MM.1S (cell line): ENCODE measurements at regions not wholly inside any gene's neighbourhood (a gene's known extent, or its start where the extent isn't known, plus 50 kb on each side); places are given as distances from the start of the nearest gene placed in this dataset.

ENCODE experiments used
- DNase-seq: peaks from one replicate; pipeline ENCODE4 v3.0.0-alpha.2; 2015
- H2AFZ ChIP-seq: fragments of 300-600 bp; sonication (generic); 2 replicates; pipeline ENCODE4 v1.6.0; 2016; ENCODE audit warnings: antibody characterized with exemption, low read length
- H3F3A ChIP-seq: fragments of 300-600 bp; sonication (generic); 2 replicates; pipeline ENCODE4 v1.6.1; 2016; ENCODE audit warnings: mild to moderate bottlenecking, antibody characterized with exemption, low read length, moderate library complexity, mixed read lengths; ENCODE audit not compliant: insufficient read depth
- H3K27ac ChIP-seq: fragments of 300-600 bp; sonication (generic); 2 replicates; pipeline ENCODE4 v1.5.1; 2016; ENCODE audit warnings: mild to moderate bottlenecking, low read length
- H3K27me3 ChIP-seq: fragments of 300-600 bp; sonication (generic); replicated peaks from 2 replicates; pipeline ENCODE4 v1.6.0; 2016; ENCODE audit warnings: low read length; ENCODE audit not compliant: insufficient read depth
- H3K36me3 ChIP-seq: fragments of 300-600 bp; sonication (generic); replicated peaks from 2 replicates; pipeline ENCODE4 v1.6.1; 2016; ENCODE audit warnings: mild to moderate bottlenecking, low read length, mixed read lengths; ENCODE audit not compliant: insufficient read depth
- H3K4me1 ChIP-seq: fragments of 300-600 bp; sonication (generic); 2 replicates; pipeline ENCODE4 v1.6.1; 2016; ENCODE audit warnings: low read length, mixed read lengths
- H3K4me2 ChIP-seq: fragments of 300-600 bp; sonication (generic); 2 replicates; pipeline ENCODE4 v1.6.0; 2016; ENCODE audit warnings: low read depth, low read length
- H3K4me3 ChIP-seq: fragments of 300-600 bp; sonication (generic); 2 replicates; pipeline ENCODE4 v1.5.1; 2016; ENCODE audit warnings: low read length, mixed read lengths
- H3K79me2 ChIP-seq: fragments of 300-600 bp; sonication (generic); 2 replicates; pipeline ENCODE4 v1.6.1; 2016; ENCODE audit warnings: mixed run types, low read length, mixed read lengths
- H3K9ac ChIP-seq: fragments of 300-600 bp; sonication (generic); 2 replicates; pipeline ENCODE4 v1.6.1; 2016; ENCODE audit warnings: low read length, mixed read lengths
- H3K9me2 ChIP-seq: fragments of 300-600 bp; sonication (generic); replicated peaks from 2 replicates; pipeline ENCODE4 v1.6.1; 2016; ENCODE audit warnings: mild to moderate bottlenecking, low read length, mixed read lengths; ENCODE audit not compliant: insufficient read depth
- H3K9me3 ChIP-seq: fragments of 300-600 bp; sonication (generic); replicated peaks from 2 replicates; pipeline ENCODE4 v1.6.1; 2016; ENCODE audit warnings: mild to moderate bottlenecking, low read length, mixed read lengths; ENCODE audit not compliant: insufficient read depth
- H4K20me1 ChIP-seq: fragments of 300-600 bp; sonication (generic); 2 replicates; pipeline ENCODE4 v1.6.1; 2016; ENCODE audit warnings: mild to moderate bottlenecking, low read length, moderate library complexity, mixed read lengths; ENCODE audit not compliant: insufficient read depth
- EZH2 ChIP-seq: fragments of 300-600 bp; sonication (generic); optimal IDR thresholded peaks from 2 replicates; pipeline ENCODE3; 2017; ENCODE audit warnings: low read depth, mild to moderate bottlenecking, antibody characterized with exemption, low read length, mixed read lengths
- EZH2phosphoT487 ChIP-seq: fragments of 300-600 bp; sonication (generic); IDR thresholded peaks from 2 replicates; pipeline ENCODE4 v1.6.1; 2018; ENCODE audit warnings: antibody characterized with exemption, low read length
- TF ChIP-seq, protein P1 (sequence below): fragments of 300-600 bp; sonication (generic); IDR thresholded peaks from 2 replicates; pipeline ENCODE4 v1.5.1; 2016; ENCODE audit warnings: antibody characterized with exemption, low read length, mixed read lengths

DNA sequence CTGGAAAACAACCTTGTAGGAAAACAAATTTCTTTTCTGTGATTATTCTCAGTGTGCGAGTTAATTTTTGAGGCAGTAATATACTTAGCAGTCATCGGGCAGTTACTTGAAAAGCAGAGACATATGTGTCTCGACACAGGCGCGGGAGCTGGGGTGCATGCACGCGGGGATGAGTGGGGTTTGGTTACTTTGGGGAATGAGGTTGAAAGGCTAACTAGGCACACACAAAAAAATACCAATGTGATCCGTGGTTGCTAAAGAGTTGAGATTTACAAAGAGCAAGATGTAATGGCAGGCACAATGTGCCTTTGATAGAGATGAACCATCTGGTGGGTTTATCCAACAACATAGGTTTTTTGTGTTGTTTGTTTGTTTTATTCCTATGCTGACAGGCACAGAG lies 703.8 kb upstream of the EEF2KMT start:
- Histone ChIP-seq H3K27me3 (no peaks in the 10 kb centered on the region), H3K9ac (no peak overlapping the region), H3K4me3 (no peak overlapping the region), H2AFZ (no peak overlapping the region), H3K9me2 (no peaks in the 10 kb centered on the region), H3K4me1 (no peaks in the 10 kb centered on the region), H3K36me3 (no peaks in the 10 kb centered on the region), H3K9me3 (no peaks in the 10 kb centered on the region), H3K27ac (no peak overlapping the region), H3K4me2 (no peak overlapping the region), H3F3A (no peaks in the 10 kb centered on the region), H3K79me2 (no peaks in the 10 kb centered on the region), H4K20me1 (no peaks in the 10 kb centered on the region)
- no peak for TF ChIP-seq EZH2phosphoT487
- DNase-seq: no peak

GRCh38 chr16:5793556-5793955 lies 696.0 kb upstream of the EEF2KMT start:
- no peaks in the 10 kb centered on the region for H3K27me3 ChIP-seq
- no peak overlapping the region for H2AFZ ChIP-seq
- H4K20me1 ChIP-seq: no peaks in the 10 kb centered on the region
- H3K9ac ChIP-seq: no peak overlapping the region
- no peaks in the 10 kb centered on the region for H3K36me3 ChIP-seq
- no peaks in the 10 kb centered on the region for H3K79me2 ChIP-seq
- no peaks in the 10 kb centered on the region for H3K9me2 ChIP-seq
- no peak overlapping the region for H3K4me2 ChIP-seq
- H3K4me1 ChIP-seq: no peaks in the 10 kb centered on the region
- H3K4me3 ChIP-seq: no peak overlapping the region
- TF ChIP-seq EZH2 (no peak), EZH2phosphoT487 (no peak)
- TF ChIP-seq, protein P1, sequence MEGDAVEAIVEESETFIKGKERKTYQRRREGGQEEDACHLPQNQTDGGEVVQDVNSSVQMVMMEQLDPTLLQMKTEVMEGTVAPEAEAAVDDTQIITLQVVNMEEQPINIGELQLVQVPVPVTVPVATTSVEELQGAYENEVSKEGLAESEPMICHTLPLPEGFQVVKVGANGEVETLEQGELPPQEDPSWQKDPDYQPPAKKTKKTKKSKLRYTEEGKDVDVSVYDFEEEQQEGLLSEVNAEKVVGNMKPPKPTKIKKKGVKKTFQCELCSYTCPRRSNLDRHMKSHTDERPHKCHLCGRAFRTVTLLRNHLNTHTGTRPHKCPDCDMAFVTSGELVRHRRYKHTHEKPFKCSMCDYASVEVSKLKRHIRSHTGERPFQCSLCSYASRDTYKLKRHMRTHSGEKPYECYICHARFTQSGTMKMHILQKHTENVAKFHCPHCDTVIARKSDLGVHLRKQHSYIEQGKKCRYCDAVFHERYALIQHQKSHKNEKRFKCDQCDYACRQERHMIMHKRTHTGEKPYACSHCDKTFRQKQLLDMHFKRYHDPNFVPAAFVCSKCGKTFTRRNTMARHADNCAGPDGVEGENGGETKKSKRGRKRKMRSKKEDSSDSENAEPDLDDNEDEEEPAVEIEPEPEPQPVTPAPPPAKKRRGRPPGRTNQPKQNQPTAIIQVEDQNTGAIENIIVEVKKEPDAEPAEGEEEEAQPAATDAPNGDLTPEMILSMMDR: no peak
- no peak overlapping the region for H3K27ac ChIP-seq
- no peak for DNase-seq
- H3K9me3 ChIP-seq: no peaks in the 10 kb centered on the region; the same call in 1 of the 2 replicates
- H3F3A ChIP-seq: no peaks in the 10 kb centered on the region

DNA sequence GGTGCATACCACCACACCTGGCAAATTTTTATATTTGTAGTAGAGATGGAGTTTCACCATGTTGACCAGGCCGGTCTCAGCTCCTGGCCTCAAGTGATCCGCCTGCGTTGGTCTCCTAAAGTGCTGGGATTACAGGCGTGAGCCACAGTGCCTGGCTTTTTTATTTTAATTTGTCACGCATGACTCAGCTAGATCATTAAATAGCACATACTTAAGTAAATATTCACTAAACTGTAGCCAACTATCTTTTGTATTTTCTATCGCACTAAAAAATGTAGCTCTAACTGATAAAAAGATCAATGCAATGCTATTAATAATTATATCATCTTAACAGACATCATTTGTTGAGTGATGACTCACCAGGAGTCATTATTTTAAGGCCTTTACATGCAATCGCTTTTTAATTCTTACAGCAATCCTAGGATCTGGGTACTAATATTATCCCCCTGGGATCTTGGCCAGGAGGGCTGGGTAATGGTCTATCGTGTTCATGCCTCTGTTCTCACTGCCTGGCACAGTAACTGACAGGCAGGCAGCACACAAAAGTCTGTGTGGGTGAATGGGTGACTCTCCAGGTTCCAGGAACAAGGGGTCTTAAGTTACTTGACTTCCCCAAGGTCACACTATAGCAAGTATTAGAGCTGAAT lies 693.5 kb upstream of the EEF2KMT start:
- H3F3A ChIP-seq: no peaks in the 10 kb centered on the region
- DNase-seq: no peak
- H3K4me1 ChIP-seq: no peaks in the 10 kb centered on the region
- H3K4me3 ChIP-seq: no peak overlapping the region
- H3K27ac ChIP-seq: no peak overlapping the region
- TF ChIP-seq EZH2phosphoT487 (no peak), EZH2 (no peak)
- TF ChIP-seq, protein P1: no peak
- H3K9me2 ChIP-seq: no peaks in the 10 kb centered on the region
- no peak overlapping the region for H3K9ac ChIP-seq
- H3K36me3 ChIP-seq: no peaks in the 10 kb centered on the region
- H3K9me3 ChIP-seq: no peaks in the 10 kb centered on the region; the same call in 1 of the 2 replicates
- H3K27me3 ChIP-seq: no peaks in the 10 kb centered on the region
- no peaks in the 10 kb centered on the region for H3K79me2 ChIP-seq
- no peak overlapping the region for H2AFZ ChIP-seq
- no peak overlapping the region for H3K4me2 ChIP-seq
- no peaks in the 10 kb centered on the region for H4K20me1 ChIP-seq

DNA sequence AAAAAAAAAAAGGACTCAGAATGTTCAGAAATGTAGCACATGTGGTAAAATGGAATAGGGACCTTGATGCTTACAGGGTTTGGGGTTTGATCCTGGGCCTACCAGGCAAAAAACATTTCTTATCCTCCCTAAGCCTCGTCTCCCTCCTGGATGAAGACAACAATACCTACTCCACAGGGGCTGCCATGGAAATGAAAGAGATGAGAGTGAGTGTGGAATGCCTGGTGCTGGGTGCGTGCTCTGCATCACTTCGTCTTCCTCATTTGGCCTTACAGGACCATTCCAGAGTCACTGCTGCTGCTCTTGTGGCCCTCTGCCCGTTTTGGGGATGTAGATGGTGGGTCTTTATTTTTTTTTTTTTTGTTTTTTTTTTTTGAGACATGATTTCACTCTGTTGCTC lies 692.9 kb upstream of the EEF2KMT start:
- Histone ChIP-seq H3K79me2 (no peaks in the 10 kb centered on the region), H3K27ac (no peak overlapping the region), H2AFZ (no peak overlapping the region), H3K36me3 (no peaks in the 10 kb centered on the region), H3K9me3 (no peaks in the 10 kb centered on the region; the same call in 1 of the 2 replicates), H3K9ac (no peak overlapping the region), H4K20me1 (no peaks in the 10 kb centered on the region), H3K4me3 (no peak overlapping the region), H3K4me2 (no peak overlapping the region), H3F3A (no peaks in the 10 kb centered on the region), H3K27me3 (no peaks in the 10 kb centered on the region), H3K9me2 (no peaks in the 10 kb centered on the region), H3K4me1 (no peaks in the 10 kb centered on the region)
- DNase-seq: no peak
- TF ChIP-seq EZH2phosphoT487: no peak
- no peak for TF ChIP-seq EZH2
- TF ChIP-seq, protein P1: no peak
